ENCODE measurements at regions not wholly inside any gene's neighbourhood (a gene's known extent, or its start where the extent isn't known, plus 50 kb on each side); places are given as distances from the start of the nearest gene placed in this dataset.

GRCh38 chr3:150105025-150105424 lies 134.3 kb upstream of the PFN2 start:
- Histone ChIP-seq H3K36me3 (replicated peaks; ENCODE audit: insufficient read depth, low read length) (no peaks in the 10 kb centered on the region), H4K20me1 (ENCODE audit: insufficient read depth, low read length) (no peaks in the 10 kb centered on the region), H2AFZ (ENCODE audit: low read length) (no peak overlapping the region), H3F3A (ENCODE audit: insufficient read depth, low read length) (no peaks in the 10 kb centered on the region), H3K9ac (ENCODE audit: low read length) (no peak overlapping the region), H3K4me3 (ENCODE audit: low read length) (no peak overlapping the region), H3K4me2 (ENCODE audit: low read depth, low read length) (no peak overlapping the region), H3K4me1 (ENCODE audit: low read length) (no peaks in the 10 kb centered on the region), H3K27ac (ENCODE audit: low read length) (no peak overlapping the region), H3K27me3 (replicated peaks; ENCODE audit: insufficient read depth, low read length) (no peaks in the 10 kb centered on the region), H3K9me3 (replicated peaks; ENCODE audit: insufficient read depth, low read length) (no peaks in the 10 kb centered on the region), H3K9me2 (replicated peaks; ENCODE audit: insufficient read depth, low read length) (no peaks in the 10 kb centered on the region), H3K79me2 (ENCODE audit: low read length) (no peaks in the 10 kb centered on the region)
- no peak for DNase-seq
- TF ChIP-seq EZH2phosphoT487 (IDR thresholded peaks at IDR 0.05; ENCODE audit: low read length) (no peak), CTCF (IDR thresholded peaks at IDR 0.05; ENCODE audit: low read length) (no peak), EZH2 (optimal IDR thresholded peaks at IDR 0.05; ENCODE audit: low read depth, low read length) (no peak)

- H3K4me1 ChIP-seq (ENCODE audit: low read length), result no peaks in the 10 kb centered on the region
- TF ChIP-seq EZH2phosphoT487 (IDR thresholded peaks at IDR 0.05; ENCODE audit: low read length) (no peak), CTCF (IDR thresholded peaks at IDR 0.05; ENCODE audit: low read length) (no peak), EZH2 (optimal IDR thresholded peaks at IDR 0.05; ENCODE audit: low read depth, low read length) (no peak)
- no peaks in the 10 kb centered on the region for H3K36me3 ChIP-seq (replicated peaks; ENCODE audit: insufficient read depth, low read length)
- no peak overlapping the region for H3K27ac ChIP-seq (ENCODE audit: low read length)
- H3K9me3 ChIP-seq (replicated peaks; ENCODE audit: insufficient read depth, low read length), result no peaks in the 10 kb centered on the region
- H2AFZ ChIP-seq (ENCODE audit: low read length), result no peak overlapping the region
- no peaks in the 10 kb centered on the region for H4K20me1 ChIP-seq (ENCODE audit: insufficient read depth, low read length)
- no peak overlapping the region for H3K9ac ChIP-seq (ENCODE audit: low read length)
- H3K27me3 ChIP-seq (replicated peaks; ENCODE audit: insufficient read depth, low read length), result no peaks in the 10 kb centered on the region
- H3K9me2 ChIP-seq (replicated peaks; ENCODE audit: insufficient read depth, low read length), result no peaks in the 10 kb centered on the region
- no peak for DNase-seq
- no peak overlapping the region for H3K4me3 ChIP-seq (ENCODE audit: low read length)
- H3K79me2 ChIP-seq (ENCODE audit: low read length), result no peaks in the 10 kb centered on the region
- H3F3A ChIP-seq (ENCODE audit: insufficient read depth, low read length), result no peaks in the 10 kb centered on the region
- H3K4me2 ChIP-seq (ENCODE audit: low read depth, low read length), result no peak overlapping the region
These were observed 133.9 kb upstream of the PFN2 start for GRCh38 chr3:150104564-150104963.

- no peaks in the 10 kb centered on the region for H3F3A ChIP-seq (ENCODE audit: insufficient read depth, low read length)
- H3K27me3 ChIP-seq (replicated peaks; ENCODE audit: insufficient read depth, low read length), result no peaks in the 10 kb centered on the region
- H3K4me2 ChIP-seq (ENCODE audit: low read depth, low read length), result no peak overlapping the region
- no peak for DNase-seq
- no peaks in the 10 kb centered on the region for H3K9me2 ChIP-seq (replicated peaks; ENCODE audit: insufficient read depth, low read length)
- no peak overlapping the region for H3K9ac ChIP-seq (ENCODE audit: low read length)
- H3K27ac ChIP-seq (ENCODE audit: low read length), result no peak overlapping the region
- no peaks in the 10 kb centered on the region for H3K36me3 ChIP-seq (replicated peaks; ENCODE audit: insufficient read depth, low read length)
- no peaks in the 10 kb centered on the region for H3K4me1 ChIP-seq (ENCODE audit: low read length)
- no peak overlapping the region for H3K4me3 ChIP-seq (ENCODE audit: low read length)
- H4K20me1 ChIP-seq (ENCODE audit: insufficient read depth, low read length), result no peaks in the 10 kb centered on the region
- no peak overlapping the region for H2AFZ ChIP-seq (ENCODE audit: low read length)
- no peaks in the 10 kb centered on the region for H3K9me3 ChIP-seq (replicated peaks; ENCODE audit: insufficient read depth, low read length)
- no peaks in the 10 kb centered on the region for H3K79me2 ChIP-seq (ENCODE audit: low read length)
- TF ChIP-seq EZH2phosphoT487 (IDR thresholded peaks at IDR 0.05; ENCODE audit: low read length) (no peak), EZH2 (optimal IDR thresholded peaks at IDR 0.05; ENCODE audit: low read depth, low read length) (no peak), CTCF (IDR thresholded peaks at IDR 0.05; ENCODE audit: low read length) (no peak)
These were observed 130.3 kb upstream of the PFN2 start for GRCh38 chr3:150101016-150101415.
